CD14-positive monocyte (primary cell): ENCODE measurements at regions not wholly inside any gene's neighbourhood (a gene's known extent, or its start where the extent isn't known, plus 50 kb on each side); places are given as distances from the start of the nearest gene placed in this dataset.

Experiments
- DNase-seq, 3 donors: peaks; one replicate each; pipeline ENCODE4 v3.0.0-alpha.2; 2011 to 2022
- H2AFZ ChIP-seq: 2 replicates; pipeline ENCODE4 v1.6.0; 2012; ENCODE audit warnings: mild to moderate bottlenecking, low read depth, low read length, inconsistent platforms; ENCODE audit not compliant: insufficient read depth, poor library complexity, severe bottlenecking
- H3K27ac ChIP-seq, 2 donors: 1 replicate in 1 of 2; 2 replicates in 1 of 2; pipeline ENCODE4 v1.5.1; 2012 to 2013; ENCODE audit warnings: low read length in 2 of 2, control low read depth in 1 of 2, inconsistent platforms in 1 of 2, low read depth in 1 of 2, mild to moderate bottlenecking in 1 of 2
- H3K27me3 ChIP-seq, 2 donors: one replicate each; pipeline versions ENCODE4 v1.6.0 to v1.6.1; 2011 to 2013; ENCODE audit warnings: low read length in 2 of 2; ENCODE audit not compliant: control insufficient read depth in 2 of 2, insufficient read depth in 2 of 2
- H3K36me3 ChIP-seq, 2 donors: replicated peaks in 1 of 2; 1 replicate in 1 of 2; 2 replicates in 1 of 2; pipeline versions ENCODE4 v1.5.1 to v1.6.1; 2012 to 2013; ENCODE audit warnings: low read length in 2 of 2, control low read depth in 1 of 2, inconsistent platforms in 1 of 2, mild to moderate bottlenecking in 1 of 2; ENCODE audit not compliant: insufficient read depth in 2 of 2, control insufficient read depth in 1 of 2
- H3K4me1 ChIP-seq, 2 donors: 1 replicate in 1 of 2; 2 replicates in 1 of 2; pipeline versions ENCODE4 v1.5.1 to v1.6.1; 2012 to 2013; ENCODE audit warnings: low read length in 2 of 2, control low read depth in 1 of 2, inconsistent platforms in 1 of 2, mild to moderate bottlenecking in 1 of 2, moderate library complexity in 1 of 2; ENCODE audit not compliant: insufficient read depth in 2 of 2, control insufficient read depth in 1 of 2
- H3K4me2 ChIP-seq: replicated peaks from 2 replicates; pipeline ENCODE3; 2012; ENCODE audit warnings: low read length, moderate library complexity, mild to moderate bottlenecking; ENCODE audit not compliant: poor library complexity, severe bottlenecking; ENCODE audit errors: extremely low read depth
- H3K4me3 ChIP-seq, 3 experiments: fragments of 200-600 bp in 1 of 3; sonication (generic) in 1 of 3; replicated peaks in 1 of 3; 1 replicate in 2 of 3; 2 replicates in 1 of 3; pipeline ENCODE4 v1.5.1; 2011 to 2013; ENCODE audit warnings: low read length in 3 of 3, mild to moderate bottlenecking in 3 of 3, control low read depth in 2 of 3, low read depth in 2 of 3, inconsistent platforms in 1 of 3, moderate library complexity in 1 of 3
- H3K79me2 ChIP-seq: 2 replicates; pipeline ENCODE4 v1.6.0; 2012; ENCODE audit warnings: mild to moderate bottlenecking, control low read depth, inconsistent platforms, low read length, moderate library complexity; ENCODE audit not compliant: insufficient read depth
- H3K9ac ChIP-seq: 2 replicates; pipeline ENCODE4 v1.6.0; 2017; ENCODE audit warnings: low read length, mild to moderate bottlenecking; ENCODE audit not compliant: insufficient read depth, poor library complexity, severe bottlenecking
- H3K9me3 ChIP-seq, 2 donors: replicated peaks in 1 of 2; 1 replicate in 1 of 2; 2 replicates in 1 of 2; pipeline versions ENCODE4 v1.5.1 to v1.6.1; 2012 to 2013; ENCODE audit warnings: low read length in 2 of 2, control low read depth in 1 of 2; ENCODE audit not compliant: control insufficient read depth in 1 of 2, insufficient read depth in 1 of 2
- H4K20me1 ChIP-seq: 2 replicates; pipeline ENCODE4 v1.6.0; 2012; ENCODE audit warnings: mild to moderate bottlenecking, low read length, control low read depth, moderate library complexity; ENCODE audit not compliant: insufficient read depth
- H3K27ac Mint-ChIP-seq, 7 donors: one replicate each; pipeline ENCODE4 v1.8.0; 2020; ENCODE audit warnings: mild to moderate bottlenecking in 7 of 7, mixed read lengths in 7 of 7, moderate library complexity in 6 of 7, inconsistent platforms in 2 of 7
- H3K27me3 Mint-ChIP-seq, 3 donors: one replicate each; pipeline ENCODE4 v1.8.0; 2021 to 2022; ENCODE audit warnings: low read depth in 3 of 3, mild to moderate bottlenecking in 3 of 3, mixed read lengths in 3 of 3, moderate library complexity in 3 of 3, inconsistent platforms in 1 of 3
- H3K36me3 Mint-ChIP-seq, 2 donors: one replicate each; pipeline ENCODE4 v1.8.0; 2020; ENCODE audit warnings: mixed read lengths in 2 of 2, inconsistent platforms in 1 of 2, mild to moderate bottlenecking in 1 of 2
- H3K4me1 Mint-ChIP-seq: one replicate; pipeline ENCODE4 v1.8.0; 2020; ENCODE audit warnings: mild to moderate bottlenecking, mixed read lengths
- H3K4me3 Mint-ChIP-seq, 2 donors: one replicate each; pipeline ENCODE4 v1.8.0; 2020; ENCODE audit warnings: mild to moderate bottlenecking in 2 of 2, mixed read lengths in 2 of 2, moderate library complexity in 1 of 2
- H3K9me3 Mint-ChIP-seq, 7 donors: one replicate each; pipeline ENCODE4 v1.8.0; 2020 to 2022; ENCODE audit warnings: mixed read lengths in 7 of 7, mild to moderate bottlenecking in 6 of 7, moderate library complexity in 6 of 7, inconsistent platforms in 2 of 7
- WGBS: methylation state at CpG from one replicate; pipeline ENCODE4 v1.1.5; 2013; ENCODE audit warnings: missing lambda C conversion rate; ENCODE audit not compliant: insufficient coverage; 5-methylcytosine and 5-hydroxymethylcytosine counted together
- intact Hi-C, 2 donors: fragments of 100-400 bp; cut with micrococcal nuclease; formaldehyde crosslinking; loops; one replicate each; pipeline versions ENCODE4 v1.15.0 to v1.15.1; 2023
- TF ChIP-seq, protein P1 (sequence below): fragments of 200-600 bp; IDR thresholded peaks from one replicate; pipeline ENCODE4 v1.8.0; 2022; ENCODE audit warnings: antibody characterized with exemption, mild to moderate bottlenecking

DNA sequence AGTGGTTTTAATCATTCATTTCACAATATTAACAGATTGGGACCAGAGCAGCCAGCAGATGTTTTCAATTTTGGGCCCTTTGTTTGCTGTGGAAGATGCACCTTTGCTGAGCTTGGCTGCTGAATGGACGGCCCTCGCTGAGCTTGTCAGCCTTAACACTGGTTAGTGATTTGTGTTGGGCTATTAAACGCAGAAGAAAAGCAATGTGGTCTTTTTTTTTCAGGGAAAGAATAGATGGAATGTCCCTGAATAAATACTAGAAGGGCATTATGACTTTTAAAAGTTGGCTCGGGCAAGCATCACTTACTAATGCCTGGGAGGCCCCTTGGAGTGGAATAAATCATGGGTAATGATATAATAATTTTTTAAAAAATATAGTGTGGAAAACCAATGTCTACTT lies 297.0 kb downstream of the MAP2K6 start:
- TF ChIP-seq, protein P1, sequence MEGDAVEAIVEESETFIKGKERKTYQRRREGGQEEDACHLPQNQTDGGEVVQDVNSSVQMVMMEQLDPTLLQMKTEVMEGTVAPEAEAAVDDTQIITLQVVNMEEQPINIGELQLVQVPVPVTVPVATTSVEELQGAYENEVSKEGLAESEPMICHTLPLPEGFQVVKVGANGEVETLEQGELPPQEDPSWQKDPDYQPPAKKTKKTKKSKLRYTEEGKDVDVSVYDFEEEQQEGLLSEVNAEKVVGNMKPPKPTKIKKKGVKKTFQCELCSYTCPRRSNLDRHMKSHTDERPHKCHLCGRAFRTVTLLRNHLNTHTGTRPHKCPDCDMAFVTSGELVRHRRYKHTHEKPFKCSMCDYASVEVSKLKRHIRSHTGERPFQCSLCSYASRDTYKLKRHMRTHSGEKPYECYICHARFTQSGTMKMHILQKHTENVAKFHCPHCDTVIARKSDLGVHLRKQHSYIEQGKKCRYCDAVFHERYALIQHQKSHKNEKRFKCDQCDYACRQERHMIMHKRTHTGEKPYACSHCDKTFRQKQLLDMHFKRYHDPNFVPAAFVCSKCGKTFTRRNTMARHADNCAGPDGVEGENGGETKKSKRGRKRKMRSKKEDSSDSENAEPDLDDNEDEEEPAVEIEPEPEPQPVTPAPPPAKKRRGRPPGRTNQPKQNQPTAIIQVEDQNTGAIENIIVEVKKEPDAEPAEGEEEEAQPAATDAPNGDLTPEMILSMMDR = no peak
- no peaks in the 10 kb centered on the region for H3K27me3 ChIP-seq
- intact Hi-C loops = no loop called here
- Mint-ChIP-seq H3K27me3 (peaks cover 2 to 5% (median 2%) of the 10 kb centered on the region in 3 donors), H3K27ac (no peak overlapping the region), H3K36me3 (no peaks in the 10 kb centered on the region), H3K9me3 (peaks cover 0 to 5% (median 2%) of the 10 kb centered on the region in 7 donors), H3K4me3 (no peak overlapping the region), H3K4me1 (no peaks in the 10 kb centered on the region)
- H3K36me3 ChIP-seq = no peaks in the 10 kb centered on the region
- no peak overlapping the region for H3K4me2 ChIP-seq
- no peaks in the 10 kb centered on the region for H3K4me1 ChIP-seq
- no peak overlapping the region for H3K4me3 ChIP-seq
- no peaks in the 10 kb centered on the region for H3K79me2 ChIP-seq
- WGBS = 95% methylated on average over 3 of the region's 4 CpGs
- H2AFZ ChIP-seq = no peak overlapping the region
- H3K27ac ChIP-seq = no peak overlapping the region
- H3K9ac ChIP-seq = no peak overlapping the region
- H4K20me1 ChIP-seq = no peaks in the 10 kb centered on the region
- DNase-seq = no peak
- H3K9me3 ChIP-seq = no peaks in the 10 kb centered on the region

DNA sequence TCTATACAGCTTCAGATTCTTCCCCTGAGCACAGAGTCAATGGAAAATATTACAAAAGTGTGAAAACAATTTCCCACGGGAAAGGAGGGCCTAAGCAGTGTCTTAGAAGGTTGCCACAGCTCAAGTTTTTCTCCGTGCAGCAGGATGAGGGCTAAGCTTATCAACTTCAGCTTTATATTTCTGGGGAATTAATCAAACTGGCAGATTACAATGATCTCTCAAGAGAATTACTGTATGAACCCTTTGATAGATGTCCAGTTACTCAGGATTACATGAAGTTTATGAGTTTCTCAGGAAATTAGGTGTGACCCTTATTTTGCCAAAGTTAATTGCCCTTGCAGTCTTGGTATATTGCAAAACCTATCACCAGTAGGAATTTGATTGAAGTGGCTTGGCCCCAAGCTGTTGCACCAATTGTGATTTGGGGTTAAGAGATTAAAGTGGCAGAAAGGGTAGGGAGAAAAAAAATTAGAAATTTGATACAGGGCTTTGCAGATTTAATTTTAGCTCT lies 298.4 kb downstream of the MAP2K6 start:
- H3K27me3 ChIP-seq = no peaks in the 10 kb centered on the region
- Mint-ChIP-seq H3K27me3 (peaks cover 2 to 5% (median 3%) of the 10 kb centered on the region in 3 donors), H3K4me1 (no peaks in the 10 kb centered on the region), H3K9me3 (peaks cover 0 to 9% (median 2%) of the 10 kb centered on the region in 7 donors), H3K4me3 (no peak overlapping the region), H3K36me3 (no peaks in the 10 kb centered on the region), H3K27ac (no peak overlapping the region)
- no peak overlapping the region for H3K4me3 ChIP-seq
- H3K27ac ChIP-seq = no peak overlapping the region
- DNase-seq = no peak
- no peaks in the 10 kb centered on the region for H4K20me1 ChIP-seq
- WGBS = 58% methylated on average over 2 of the region's 2 CpGs
- H3K9ac ChIP-seq = no peak overlapping the region
- no peaks in the 10 kb centered on the region for H3K36me3 ChIP-seq
- intact Hi-C loops = no loop called here
- no peak overlapping the region for H3K4me2 ChIP-seq
- no peaks in the 10 kb centered on the region for H3K9me3 ChIP-seq
- H3K79me2 ChIP-seq = no peaks in the 10 kb centered on the region
- no peak overlapping the region for H2AFZ ChIP-seq
- H3K4me1 ChIP-seq = no peaks in the 10 kb centered on the region
- TF ChIP-seq, protein P1 = no peak
